ENCODE measurements at regions not wholly inside any gene's neighbourhood (a gene's known extent, or its start where the extent isn't known, plus 50 kb on each side); places are given as distances from the start of the nearest gene placed in this dataset.
"Not testable (repeated sequence)": the region's sequence is repeated elsewhere in the genome, so short reads cannot be mapped to it uniquely, and the experiment has no call there.

DNA sequence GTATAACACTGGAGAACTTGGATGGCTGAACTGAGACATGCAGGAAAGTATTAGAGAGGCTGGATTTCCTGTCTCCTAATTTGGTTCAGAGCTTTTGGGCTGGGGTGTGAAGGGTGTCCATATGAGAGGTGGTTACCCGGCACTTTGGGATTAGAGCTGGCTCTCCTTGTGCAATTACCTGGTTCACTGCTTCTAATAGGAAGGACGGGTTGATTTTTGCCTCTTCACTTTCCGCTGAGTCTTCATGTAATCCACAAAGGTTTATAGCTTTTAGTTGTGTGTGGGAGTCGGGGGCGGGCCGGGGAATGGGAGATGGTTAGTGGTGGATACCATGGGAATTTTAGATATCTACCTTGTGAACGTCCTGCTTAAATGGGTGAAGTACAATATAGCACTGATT is 151.5 kb downstream of the BTBD3 start:
- DNase-seq (ENCODE audit: low read depth, low spot score) = no peak

DNA sequence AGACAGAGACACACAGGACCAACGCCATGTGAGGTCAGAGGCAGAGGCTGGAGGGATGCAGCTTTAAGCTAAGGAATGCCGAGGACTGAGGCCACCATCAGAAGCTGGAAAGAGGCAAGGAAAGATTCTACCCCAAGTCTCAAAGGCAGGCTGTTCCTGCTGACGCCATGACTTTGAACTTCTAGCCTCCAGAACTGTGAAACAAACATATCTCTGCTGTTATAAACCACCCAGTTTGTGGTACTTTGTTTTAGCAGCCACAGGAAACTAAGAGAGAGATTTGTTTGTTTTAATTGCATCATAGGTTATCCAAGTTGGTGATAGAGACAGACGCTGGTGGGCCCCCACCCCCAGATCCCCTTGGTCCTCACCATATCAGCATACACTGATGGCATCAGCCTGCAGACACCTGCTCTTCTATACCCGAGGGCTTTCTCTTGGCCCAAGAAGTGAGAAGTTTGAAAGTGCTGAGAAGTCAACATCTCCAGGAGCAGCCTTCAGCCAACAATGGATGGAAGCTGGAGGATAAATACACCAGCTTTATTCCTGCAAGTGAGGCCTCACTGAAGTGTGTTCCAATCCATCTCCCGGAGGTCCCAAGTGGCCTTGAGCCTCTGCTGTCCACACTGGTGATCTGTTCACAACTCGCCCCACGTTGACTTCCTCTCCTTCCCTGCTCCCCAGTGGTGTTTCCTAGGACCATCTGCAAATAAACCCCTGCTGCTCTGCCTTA is 154.7 kb downstream of the BTBD3 start:
- DNase-seq (ENCODE audit: low read depth, low spot score) = no peak

DNA sequence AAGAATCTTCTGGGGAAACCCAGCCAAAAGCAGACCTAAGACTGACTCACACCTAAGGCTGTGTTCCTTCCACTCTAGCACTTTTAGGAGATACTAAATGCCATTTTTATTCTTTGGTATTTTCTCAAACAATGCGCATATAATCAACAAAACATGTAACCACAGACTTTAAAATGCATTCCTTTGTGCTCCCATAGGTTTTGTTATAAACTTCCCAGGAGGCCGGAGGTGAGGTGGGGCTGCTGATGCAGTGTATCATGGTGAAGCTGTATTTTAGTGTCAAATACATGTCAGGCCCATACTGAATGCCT is 155.2 kb downstream of the BTBD3 start:
- no peak for DNase-seq (ENCODE audit: low read depth, low spot score)

DNA sequence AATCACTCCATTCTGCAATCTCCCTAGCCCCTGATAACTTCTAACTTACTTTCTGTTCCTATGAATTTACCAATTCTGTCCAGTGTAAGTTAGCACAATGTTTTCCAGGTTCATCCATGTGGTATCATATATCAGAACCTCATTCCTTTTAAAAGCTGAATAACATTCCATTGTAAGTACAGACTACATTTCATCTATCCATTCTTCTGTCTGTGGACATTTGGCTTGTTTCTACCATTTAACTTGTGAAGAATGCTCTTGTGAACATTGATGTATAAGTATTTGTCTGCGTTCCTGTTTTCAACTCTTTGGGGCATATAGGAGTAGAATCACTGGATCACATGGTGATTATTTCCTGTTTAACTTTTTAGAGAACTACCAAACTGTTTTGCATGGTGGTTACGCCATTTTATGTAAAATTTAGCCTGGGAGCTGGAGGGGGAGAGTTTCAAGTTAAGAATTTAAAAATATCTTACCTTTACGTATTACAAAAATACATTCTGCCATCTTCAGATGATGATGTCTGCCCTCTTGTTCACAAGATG is 156.5 kb downstream of the BTBD3 start:
- no peak for DNase-seq (ENCODE audit: low read depth, low spot score)

DNA sequence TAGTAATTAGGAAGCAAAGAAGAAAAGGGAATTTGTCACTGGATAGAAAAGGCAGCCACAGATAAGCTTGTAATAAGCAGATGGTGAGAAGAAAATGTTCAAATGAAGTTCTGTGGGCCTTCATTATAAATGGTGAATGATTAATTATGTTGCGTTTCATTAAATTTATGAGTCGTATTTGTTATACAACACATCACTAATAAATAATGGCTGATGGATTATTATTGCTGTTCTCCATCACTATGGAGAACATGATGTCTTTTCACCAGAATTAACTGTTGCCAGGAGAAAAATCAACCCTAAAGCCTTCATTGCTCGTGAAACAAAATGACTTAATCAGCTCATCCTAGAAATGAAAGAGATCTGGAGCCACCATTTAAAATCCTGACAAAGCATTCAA is 158.5 kb downstream of the BTBD3 start:
- DNase-seq (ENCODE audit: low read depth, low spot score) = no peak

DNA sequence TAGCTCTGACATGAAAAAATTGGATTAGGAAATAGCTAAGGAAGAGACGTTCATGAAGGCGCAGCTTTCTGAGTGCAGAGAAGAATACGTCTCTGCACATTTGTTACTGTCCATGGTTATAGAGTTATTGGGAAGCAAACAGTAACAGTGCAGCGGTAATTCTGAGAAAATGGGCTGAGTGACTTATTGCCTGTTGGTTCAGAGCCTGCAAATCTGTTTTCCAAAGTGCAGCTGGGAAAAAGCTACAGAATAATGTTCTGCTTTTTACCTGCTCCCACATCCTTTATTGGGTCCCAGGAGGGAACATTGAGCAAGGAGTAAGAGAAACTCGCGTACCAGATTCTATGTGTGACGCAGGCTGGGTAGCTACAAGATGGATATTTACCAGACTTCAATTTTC is 160.2 kb downstream of the BTBD3 start:
- no peak for DNase-seq (ENCODE audit: low read depth, low spot score)

DNA sequence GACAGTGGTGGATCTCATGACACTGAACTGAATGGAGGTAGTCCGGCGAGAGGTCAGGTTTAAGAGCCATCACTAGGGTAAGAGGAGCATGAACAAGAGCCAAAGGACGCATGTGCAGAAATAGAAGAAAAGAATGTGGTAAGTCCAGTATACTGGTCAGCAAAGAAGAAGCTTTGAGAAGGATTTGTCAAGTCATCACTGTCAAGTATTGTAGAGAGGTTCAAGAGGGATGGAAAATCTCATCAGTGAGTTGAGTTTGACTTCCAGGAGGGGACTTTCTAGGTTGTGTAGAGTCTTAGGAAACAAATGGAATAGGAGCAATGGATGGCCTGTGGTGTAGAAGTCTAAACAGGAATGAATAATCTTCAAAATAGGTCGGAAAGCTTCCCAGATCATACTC is 161.8 kb downstream of the BTBD3 start:
- no peak for DNase-seq (ENCODE audit: low read depth, low spot score)

DNA sequence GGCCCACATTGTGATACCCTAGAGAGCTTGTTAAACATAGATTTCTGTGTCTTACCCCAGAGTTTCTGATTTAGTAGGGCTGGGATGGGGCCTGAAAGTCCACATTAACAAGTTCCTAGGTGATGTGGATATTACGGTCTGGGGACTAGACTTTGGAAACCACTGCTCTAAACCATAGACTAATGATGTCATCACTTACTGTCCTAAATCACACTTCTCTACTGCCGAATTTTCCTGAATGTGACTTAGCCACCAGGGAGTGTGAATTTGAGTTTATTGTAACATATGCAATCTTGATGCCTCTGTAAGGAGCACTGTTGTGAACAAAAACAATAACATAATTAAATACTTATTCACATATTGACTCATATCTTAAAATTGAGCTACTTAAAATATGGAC is 165.6 kb downstream of the BTBD3 start:
- DNase-seq (ENCODE audit: low read depth, low spot score) = no peak

DNA sequence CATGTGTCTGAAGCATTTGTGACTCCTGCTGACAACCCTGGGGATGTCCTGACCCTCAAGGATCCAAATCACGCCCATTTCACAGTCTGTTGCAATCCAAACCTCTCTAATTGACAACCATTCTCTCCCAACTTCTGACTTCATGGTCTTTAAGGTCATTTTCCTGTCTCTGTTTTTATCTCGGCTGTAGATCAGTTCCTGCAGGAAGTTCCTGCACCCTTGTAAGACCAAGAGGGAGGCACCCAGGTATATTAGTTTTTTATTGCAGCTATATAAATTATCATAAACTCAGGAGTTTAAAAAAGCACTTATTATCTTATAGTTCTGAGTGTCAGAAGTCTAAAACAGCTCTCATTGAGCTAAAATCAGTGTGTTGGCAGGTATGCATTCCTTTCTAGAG is 166.8 kb downstream of the BTBD3 start:
- DNase-seq (ENCODE audit: low read depth, low spot score) = no peak

DNA sequence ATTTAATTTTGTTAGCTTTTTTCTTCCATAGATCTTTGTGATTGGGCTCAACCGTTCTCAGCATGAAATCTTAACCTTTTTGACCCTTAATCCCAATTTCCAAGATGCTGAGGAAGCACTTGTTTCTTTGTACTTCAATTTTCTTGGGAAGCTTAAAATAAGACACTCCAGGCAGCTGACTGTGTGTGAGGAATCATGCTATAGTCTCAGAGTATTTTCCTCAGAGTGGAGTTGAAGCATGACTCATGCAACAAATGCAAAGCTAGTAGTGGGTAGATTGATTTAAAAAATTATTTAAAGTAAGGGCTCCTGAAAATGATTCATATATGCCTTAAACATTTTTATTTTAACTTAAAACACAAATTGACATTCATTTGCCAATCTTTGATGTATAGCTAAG is 168.7 kb downstream of the BTBD3 start:
- no peak for DNase-seq (ENCODE audit: low read depth, low spot score)

DNA sequence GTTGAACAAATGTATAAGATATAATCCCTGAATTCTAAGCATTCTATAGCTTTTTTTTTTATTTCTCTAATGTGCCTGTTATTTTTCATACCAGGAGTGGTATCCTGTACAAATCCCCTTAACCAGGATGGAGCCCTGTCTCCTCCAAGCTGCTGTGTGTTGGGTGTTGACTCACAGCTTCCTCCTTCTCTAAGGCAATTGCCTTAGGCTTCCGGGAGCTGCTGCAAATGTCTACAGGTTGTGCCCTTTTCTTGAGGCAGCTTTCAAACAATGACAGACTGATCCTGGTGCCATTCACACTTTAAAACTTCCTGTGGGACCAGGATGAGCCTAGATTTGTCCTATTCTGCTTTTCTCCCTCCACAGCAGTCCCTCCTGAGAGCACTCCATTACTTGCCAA is 173.2 kb downstream of the BTBD3 start:
- no peak for DNase-seq (ENCODE audit: low read depth, low spot score)

DNA sequence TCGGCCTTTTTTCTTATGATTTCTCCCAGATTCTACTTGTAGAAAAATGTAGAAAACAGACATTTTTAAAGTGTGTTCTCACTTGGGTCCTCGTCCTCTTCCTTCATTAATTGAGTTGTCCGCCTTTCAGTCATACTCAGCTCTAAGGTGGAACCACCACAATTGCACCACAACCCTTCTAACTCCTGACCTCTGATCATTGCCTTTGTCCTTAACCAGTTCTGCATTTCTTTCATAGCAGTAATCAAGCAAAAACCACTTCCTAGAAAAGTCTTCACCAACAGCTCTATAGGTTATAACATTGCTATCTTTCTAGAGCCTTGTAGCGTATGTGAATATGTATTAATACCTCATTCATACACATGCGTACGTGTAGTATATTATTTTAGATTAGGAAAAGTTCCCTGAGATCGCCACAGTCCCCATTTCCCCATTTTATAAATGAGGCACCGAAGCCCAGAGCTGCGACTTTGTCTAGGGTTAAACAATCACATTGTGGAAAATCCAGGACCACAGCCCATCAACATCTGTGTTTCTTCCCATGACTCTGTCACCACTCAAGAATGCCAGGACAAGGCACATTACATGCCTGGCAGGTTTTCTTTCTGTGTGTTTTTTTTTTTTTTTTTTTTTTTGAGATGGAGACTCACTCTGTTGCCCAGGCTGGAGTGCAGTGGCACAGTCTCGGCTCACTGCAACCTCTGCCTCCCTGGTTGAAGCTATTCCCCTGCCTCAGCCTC is 175.5 kb downstream of the BTBD3 start:
- DNase-seq (ENCODE audit: low read depth, low spot score) = no peak

DNA sequence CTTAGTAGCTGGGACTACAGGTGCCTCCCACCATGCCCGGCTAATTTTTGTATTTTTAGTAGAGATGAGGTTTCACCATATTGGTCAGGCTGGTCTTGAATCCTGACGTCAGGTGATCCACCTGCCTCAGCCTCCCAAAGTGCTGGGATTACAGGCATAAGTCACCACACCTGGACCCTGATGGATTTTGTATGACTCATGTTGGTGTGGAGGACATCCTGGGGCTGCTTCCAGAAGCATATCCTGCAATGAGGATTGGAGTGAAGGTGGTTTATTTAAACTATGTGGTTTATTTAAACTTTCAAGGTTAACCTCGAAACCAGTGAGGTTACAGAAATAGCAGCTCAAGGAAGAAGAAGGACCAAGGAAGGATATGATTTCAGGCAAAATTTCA is 176.1 kb downstream of the BTBD3 start:
- DNase-seq (ENCODE audit: low read depth, low spot score) = not testable (repeated sequence)

DNA sequence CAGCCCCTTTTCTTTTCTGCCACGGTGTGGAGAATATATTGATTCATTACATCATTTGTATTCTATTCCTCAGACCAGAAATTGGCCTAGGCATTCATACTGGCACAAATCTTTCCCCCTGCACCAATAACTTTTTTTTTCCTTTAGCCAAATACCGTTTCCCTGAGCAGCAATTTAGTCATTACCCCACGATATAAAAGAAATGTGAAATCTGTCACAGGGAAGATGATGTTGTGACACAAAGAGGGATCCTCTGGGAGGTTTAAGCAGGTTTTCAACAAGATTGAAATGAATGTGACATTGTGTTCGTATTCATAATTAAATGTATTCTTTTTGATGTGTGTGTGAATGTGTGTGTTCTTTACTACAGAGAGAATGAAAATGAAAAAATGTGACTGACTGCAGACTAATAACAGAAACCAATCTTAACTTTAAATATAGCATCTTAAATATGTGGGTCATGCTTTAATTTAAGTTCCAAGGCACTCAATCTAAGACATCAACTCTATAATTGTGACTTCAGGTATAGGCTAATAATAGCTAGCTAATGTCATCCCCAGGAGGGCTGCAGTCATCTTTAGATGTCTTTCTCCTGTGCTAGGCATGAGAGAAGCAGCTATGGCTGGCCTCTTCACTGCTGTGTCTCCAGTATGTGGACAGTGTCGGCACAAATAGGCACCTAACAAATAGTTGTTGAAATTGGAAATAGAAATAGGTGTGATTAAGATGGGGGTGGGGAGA is 177.7 kb downstream of the BTBD3 start:
- no peak for DNase-seq (ENCODE audit: low read depth, low spot score)

DNA sequence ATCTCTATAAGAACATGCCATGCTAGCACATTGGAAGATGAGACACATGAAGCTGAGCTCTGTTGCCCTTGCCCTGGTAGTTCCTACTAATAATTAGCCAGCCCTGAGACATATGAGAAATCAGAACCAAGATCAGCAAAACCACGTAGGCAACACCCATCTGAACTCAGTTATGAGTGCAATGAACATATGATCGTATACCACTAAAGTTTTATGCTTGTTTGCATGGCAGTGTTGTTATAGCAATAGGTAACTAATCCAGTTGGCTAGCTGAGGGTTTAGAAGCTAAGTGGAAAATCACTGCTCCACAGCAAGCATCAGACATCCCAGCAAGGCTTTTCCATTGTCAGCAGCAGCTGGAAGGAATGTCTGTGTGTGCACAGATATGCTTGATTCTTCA is 180.7 kb downstream of the BTBD3 start:
- no peak for DNase-seq (ENCODE audit: low read depth, low spot score)

DNA sequence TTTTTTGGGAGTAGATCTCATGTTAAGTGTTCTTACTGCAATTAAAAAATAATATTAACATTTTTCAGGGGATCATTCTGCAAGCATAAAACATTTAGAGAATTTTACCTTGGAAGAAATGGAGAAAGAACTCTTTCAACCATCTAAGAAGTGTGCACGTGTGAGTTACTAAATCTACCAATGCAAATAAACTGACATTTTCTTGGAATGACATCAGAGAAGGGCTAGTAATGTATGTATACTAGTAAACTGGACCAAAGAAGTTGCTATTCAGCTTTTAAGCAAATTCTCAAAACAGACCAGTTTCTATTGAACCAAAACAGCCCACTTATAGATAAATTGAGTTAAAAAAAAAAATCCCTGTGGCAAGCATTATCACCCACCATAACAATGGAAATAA is 191.2 kb downstream of the BTBD3 start:
- no peak for DNase-seq (ENCODE audit: low read depth, low spot score)

DNA sequence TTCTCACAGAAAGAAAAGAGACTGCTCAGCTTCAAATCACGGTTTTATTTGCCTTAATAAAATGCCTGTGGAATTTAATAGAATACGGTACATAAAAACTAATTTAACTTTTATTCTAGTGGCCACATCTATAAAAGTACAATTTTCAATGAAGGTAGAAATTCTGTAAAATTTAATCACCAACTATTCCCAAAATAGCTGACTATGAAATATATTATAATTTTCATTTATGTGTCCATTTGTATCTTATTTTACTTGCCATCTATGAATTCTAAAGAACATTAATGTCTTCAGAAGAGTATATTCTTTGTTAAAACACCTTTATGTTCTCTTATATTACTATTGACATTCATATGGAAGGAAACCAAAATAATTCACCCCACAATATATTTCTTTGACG is 192.6 kb downstream of the BTBD3 start:
- no peak for DNase-seq (ENCODE audit: low read depth, low spot score)

DNA sequence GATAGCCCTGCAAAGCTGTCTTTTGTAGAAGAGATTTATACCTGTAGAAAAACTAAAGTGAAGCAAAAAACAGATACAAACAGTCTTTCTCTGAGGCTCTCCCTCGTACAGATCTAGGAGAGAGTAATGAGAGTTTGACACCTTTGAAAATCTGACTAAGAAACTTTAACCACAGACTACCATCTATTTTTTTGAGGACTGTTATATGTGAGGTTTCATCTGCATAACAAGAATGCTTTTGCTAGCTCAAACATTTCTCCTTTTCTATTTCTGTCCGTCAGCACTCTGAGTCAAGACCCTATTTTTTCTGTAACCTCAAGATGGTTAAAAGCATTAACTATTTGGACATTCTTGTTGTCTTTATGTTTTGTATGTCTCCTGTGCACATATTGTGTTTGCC is 193.0 kb downstream of the BTBD3 start:
- DNase-seq (ENCODE audit: low read depth, low spot score) = no peak

DNA sequence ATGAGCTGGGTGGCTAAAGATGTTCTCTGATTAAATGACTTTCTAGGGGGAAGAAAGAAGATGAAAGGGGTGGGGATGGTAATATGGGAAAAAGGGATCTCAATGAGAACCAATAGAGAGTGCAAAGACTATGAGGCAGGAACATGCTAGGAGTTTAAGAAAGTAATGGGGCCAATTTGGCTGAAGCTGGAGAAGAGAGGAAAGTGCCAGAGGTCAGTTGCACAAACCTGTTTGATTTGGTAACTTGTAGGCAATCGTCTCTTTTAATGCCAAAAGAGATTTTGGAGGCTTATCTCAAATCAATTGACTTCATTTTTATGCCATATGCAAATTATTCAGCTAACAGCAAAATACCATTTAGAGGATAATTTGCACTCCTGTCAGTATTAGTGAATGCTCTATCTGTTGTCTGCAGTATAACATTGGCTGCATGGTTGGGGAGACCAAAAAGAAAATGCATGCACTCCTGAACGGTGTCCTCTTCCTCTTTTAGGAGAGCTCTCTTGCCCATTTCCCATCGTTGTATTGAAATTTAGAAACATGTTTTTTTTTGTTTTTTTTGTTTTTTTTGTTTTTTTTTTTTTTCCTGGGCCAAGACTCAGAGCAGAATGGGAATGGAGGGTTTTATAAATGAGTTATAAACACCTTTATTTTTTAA is 193.9 kb downstream of the BTBD3 start:
- DNase-seq (ENCODE audit: low read depth, low spot score) = no peak

DNA sequence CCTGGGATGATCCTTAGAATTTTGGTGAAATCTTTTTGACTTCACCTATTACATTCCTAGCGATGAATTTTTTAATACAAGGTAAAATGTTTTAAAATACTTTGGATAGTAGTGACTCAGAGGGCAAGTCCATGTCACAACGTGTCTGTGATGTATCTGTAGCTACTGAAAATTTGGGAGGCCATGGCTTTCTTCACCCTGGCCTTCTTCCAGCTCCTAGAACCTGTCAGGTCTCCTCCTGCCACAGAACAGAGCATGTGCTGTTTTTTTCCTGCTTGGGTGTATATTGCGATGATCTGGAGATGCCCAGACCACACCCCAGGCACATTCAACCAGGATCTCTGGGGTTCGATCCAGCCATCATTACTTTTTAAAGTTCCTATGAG is 194.4 kb downstream of the BTBD3 start:
- DNase-seq (ENCODE audit: low read depth, low spot score) = no peak

DNA sequence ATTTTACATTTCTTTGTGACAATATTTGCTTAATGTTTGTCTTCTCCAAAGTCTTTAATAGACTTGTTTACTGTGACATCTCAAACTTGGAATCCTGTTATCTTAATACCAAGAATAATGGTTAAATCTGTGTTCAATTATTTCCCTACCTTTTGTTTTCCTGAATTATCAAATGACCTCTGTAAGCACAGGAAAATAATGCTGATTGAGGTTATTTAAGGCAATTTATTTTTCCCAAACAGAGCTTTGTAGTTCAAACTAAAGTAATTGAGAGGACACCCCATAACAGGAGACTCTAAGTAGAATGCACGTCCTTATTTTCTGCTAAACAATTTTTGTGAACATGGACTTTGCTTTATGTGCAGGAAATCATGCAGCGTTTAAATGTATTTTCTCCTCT is 195.0 kb downstream of the BTBD3 start:
- no peak for DNase-seq (ENCODE audit: low read depth, low spot score)

DNA sequence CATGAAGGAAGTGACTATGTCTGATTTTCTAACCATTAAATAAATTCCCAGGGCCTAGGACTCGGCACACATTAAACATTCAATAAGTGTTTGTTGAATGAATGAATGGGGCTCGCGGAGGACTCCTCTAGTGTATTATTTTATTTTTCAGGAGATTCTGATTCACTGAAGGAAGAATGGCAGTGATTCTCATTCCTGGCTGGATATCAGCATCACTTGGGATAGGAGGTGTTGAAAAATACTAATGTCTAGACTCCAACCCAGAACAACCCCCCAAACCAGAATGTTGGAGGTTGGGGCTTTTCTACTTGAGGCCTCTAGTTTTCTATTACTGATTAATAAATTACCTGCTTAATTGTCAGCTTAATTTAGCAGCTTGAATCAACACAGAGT is 195.4 kb downstream of the BTBD3 start:
- no peak for DNase-seq (ENCODE audit: low read depth, low spot score)
